ENCODE measurements at regions not wholly inside any gene's neighbourhood (a gene's known extent, or its start where the extent isn't known, plus 50 kb on each side); places are given as distances from the start of the nearest gene placed in this dataset.
A peak's percentile ranks its signal among the peaks of the same experiment; 100 is the strongest.
"Not testable (repeated sequence)": the region's sequence is repeated elsewhere in the genome, so short reads cannot be mapped to it uniquely, and the experiment has no call there.

DNA sequence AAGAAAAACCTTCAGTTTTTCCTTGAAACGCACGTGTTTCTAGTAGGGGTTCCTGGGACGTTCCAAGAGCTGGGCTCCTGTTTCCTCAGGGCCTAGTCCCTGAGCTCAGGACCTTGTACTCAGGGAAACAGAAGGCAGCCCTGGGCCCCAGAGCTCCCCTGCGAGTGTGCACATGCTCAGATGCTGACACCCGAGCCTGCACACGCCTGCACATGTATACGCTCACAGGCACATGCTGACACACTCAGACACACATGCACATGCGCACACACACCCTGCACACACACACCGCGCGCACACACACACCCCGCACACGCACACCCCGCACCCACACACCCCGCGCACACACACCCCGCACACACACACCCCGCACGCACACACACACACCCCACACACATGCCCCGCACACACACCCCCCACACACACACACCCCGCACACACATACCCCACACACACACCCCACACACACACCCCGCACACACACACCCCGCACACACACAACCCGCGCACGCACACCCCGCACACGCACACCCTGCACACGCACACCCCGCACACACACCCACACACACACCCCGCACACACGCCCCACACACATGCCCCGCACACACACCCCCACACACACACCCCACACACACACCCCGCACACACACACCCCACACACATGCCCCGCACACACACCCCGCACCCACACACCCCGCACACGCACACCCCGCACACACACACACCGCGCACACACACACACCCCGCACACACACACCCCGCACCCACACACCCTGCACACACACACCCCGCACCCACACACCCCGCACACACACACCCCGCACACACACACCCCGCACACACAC is 52.2 kb downstream of the CALML3 start:
- DNase-seq, result no peak

DNA sequence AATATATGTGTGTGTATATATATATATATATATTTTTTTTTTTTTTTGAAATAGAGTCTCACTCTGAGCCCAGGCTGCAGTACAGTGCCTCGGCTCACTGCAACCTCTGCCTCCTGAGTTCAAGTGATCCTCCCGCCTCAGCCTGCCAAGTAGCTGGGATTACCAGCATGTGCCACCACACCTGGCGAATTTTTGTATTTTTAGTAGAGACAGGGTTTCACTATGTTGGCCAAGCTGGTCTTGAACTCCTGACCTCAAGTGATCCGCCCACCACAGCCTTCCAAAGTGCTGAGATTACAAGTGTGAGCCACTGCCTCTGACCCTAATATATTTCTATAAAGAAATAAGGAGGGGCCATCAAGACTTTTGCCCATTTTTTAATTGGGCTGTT is 55.3 kb downstream of the CALML3 start:
- not testable (repeated sequence) for DNase-seq

DNA sequence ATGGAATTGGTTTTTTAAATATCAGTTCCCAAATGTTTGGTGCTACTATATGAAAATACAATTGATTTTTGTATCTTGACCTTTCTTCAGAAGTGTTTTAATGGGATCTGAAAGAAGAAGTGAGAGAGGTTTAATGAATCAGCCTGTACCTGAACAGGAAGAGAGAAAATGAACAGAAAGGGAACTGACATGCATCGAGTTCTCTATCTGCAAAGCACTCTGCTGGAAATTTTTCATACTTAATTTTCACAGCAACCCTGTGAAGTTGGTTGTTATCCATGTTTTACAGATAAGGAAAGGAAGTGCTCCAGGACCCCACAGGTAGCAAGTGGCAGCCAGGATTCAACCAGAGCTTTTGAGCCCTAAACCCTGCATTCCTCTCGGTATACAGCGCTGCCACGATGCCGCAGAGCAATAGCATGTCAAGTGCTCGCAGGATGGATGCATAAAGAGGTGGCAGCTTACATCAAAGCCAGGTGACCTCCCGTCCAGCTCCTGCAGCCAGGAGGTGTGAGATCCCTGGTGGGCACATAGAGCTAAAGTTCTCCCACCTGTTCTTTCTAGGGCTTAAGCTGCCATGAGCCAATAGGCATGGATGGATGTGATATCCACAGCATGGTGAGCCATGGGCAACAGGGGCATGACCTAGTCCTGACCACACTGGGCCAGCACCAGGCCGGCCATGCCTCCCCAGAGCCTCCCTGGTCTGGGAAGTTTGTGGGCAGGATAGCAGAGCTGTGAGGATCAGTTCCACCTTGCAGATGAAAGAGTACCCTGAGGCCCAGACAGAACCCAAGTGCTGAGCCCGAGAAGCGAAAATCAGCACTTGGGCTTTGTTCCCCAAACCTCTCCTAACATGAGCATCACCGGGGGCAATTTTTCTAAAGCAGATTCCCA is 57.2 kb downstream of the CALML3 start:
- no peak for DNase-seq

DNA sequence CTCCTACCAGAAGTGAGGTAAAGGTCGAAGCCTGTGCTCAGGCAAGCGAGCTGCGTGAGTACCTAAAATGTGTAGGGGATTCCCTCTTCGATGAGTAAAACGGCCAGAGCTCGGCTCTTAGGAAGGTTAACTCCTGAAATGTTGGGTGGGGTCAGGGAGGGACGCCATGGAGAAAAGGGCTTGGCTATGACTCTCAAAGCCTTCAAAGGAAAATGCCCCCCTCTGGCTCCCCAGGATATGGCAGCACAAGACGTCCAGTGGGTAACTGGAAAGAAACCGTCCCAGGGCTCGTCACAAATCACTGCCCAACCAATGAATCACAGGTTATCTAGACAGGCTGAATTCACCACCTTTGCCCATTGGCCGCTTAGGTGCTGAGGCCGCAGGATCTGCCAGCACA is 58.0 kb downstream of the CALML3 start:
- no peak for DNase-seq

DNA sequence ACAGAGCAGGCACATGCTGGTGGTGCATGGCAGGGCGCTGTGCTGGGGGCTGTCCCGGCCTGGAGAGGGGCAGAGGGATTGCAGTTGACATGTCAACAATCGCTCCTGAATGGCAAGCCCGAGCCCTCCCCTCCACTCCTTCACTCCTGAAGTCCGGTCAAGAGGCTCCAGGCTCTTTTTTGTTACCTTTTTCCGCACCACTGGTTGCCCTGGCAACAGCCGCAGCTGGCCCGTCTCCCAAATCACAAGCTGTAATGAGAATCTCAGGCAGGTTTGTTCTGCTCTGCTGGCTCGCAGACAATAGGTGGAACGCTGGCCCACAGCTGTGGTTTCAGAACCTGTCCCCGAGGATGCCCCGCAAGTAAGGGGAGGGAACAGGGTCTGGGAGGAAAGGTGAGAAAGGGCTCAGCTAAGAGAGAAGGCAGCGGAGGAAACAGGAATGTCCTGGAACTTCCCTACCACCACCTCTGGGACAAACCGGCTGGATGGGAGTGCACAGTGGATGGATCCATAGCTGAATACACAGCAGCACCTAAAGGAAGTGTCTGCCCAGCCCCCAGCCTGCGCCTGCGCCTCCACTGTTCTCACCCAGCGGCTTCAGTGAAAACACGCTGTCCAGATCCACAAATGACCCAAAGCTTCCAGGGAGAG is 58.9 kb downstream of the CALML3 start:
- DNase-seq, result peak; percentile 88

DNA sequence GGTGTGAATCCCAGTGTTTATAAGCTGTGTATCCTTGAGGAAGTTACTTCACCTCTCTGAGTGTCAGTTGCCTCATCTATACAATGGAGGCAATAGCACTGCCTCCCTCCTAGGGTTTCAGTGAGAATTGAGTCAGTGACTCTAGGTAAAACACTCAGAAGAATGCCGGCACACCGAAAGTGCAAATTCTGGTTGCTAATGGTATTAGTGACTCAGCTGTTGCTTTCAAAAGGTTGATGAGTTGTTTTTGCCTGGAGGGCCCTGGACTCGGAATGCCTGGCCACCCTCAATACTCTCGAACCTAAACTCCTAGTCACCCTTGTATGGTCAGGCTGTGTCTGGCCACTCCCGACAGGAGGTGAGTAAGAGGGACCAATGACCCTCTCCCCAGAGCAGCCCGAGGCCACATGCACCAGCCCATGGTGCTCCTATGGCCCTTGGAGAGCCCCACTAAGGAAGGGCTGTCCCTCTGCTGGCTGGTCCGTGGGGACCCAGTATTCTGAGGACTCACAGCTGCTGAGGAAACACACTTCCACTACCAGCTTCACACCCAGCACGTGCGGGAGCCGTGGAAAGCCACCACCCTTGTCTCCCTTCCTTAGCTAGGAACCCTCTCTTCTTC is 60.2 kb downstream of the CALML3 start:
- DNase-seq, result peak; percentile 20

DNA sequence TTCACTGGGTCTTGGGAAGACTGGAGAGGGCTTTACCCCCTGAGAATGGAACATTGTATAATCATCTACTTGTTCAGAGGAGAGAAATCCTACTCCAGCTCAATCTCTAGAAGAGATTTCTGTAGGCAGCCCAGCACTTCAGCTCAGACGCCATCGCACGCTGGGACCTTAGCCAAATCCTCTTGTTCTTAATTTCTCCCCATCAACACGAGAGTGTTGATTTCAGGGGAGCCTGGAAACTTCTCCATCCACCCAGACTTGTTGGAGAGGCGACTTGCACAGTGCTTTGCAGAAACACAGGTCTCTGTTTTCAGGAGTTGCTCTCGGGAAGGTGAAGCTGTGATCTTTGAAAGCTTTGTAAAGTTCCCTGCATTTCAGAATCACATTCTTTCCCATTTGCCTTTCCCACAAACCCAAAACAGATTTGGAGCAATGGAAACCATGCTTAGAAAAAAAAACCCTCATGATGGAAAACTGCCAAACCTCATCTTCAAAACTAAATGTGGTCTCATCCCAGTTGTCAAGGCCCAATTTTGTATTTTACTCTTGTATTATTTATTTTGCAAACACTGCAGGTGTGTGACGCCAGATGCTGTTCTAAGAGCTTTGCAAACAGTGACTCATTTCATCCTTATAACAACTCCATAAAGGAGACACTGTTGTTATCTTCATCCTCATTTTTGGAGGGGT is 60.9 kb downstream of the CALML3 start:
- peak; percentile 72 for DNase-seq

DNA sequence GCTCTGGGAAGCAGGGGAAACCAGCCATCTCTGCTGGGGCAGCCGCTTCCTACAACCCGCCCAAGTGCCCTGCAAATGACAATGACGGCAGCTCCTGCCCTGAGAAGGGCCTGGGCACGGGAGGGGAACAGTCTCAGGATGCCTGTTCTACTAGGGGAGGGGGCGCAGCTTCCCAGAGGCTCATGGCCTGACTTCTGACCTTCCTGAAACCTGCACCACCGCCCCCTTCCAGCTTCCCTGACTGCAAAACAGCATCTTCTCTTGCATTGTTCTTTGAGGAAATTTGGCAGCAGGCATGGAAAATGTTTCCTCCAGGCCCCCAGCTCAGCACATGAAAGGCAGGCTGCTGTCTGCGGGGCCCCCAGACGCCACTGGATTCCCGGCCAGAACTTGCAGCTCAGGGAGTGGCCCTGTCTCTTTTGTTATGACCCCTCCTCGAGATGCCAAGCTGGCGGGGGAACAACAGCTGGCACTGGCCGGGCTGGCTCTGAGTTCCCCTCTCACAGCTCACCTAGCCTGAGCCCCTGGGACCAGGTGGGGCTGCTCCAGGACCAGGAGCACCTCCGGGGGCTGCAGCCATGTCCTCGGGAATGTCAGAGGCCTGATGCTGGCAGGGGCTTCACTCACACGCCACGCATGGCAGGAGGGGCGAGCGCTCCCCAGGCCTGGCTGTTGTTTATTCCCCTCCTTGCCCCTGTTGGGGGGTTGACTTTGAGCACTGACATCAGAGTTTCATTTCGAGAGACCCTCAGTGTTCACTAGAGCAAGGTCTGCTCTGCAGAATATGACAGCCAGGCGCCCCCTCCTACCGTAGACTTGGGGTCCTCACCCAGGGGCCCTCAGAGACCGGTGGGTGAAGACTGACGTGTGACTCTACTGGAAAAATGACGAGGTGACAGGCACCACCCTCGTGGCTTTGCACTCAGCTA is 62.7 kb downstream of the CALML3 start:
- DNase-seq, result no peak

DNA sequence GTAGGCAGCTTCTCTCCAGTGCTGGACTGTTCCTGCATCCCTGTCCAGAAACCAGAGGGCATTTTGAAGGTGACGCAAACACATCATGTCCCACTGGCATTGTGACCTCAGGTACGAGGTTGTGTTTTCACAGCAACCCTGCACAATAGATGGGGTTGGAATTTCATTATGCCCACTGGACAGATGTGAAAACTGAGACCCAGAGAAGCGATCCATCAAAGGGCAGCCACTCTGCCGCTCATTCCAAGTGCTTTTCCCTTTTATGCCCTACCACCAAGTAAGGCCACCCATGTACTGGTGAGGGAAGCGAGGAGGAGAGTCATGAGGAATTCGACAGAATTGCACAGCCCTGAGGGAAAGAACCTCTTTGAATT is 63.3 kb downstream of the CALML3 start:
- DNase-seq, result no peak

DNA sequence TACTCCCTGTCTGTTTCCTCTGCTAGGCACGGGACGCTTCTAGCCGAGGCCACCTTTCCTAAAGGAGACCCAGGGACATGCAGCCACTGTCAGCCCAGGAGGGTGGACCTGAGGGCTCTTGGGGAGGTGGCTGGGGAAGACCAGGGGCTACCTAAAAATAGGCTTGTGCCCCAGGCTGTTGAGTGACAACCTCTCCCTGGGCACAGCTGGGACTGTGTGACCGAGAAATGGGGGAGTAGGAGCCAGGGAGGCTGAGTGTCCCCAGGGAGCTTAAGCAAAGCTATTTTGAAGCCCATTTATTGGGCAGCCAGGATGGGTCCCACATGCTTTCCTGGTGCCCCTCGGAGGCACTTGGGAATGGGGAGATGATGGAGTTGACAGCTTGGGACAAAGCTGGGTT is 63.8 kb downstream of the CALML3 start:
- DNase-seq, result no peak
